Fibroblast of mammary gland (primary cell): ENCODE measurements at regions not wholly inside any gene's neighbourhood (a gene's known extent, or its start where the extent isn't known, plus 50 kb on each side); places are given as distances from the start of the nearest gene placed in this dataset.
"Not testable (repeated sequence)": the region's sequence is repeated elsewhere in the genome, so short reads cannot be mapped to it uniquely, and the experiment has no call there.

ENCODE experiments used
- DNase-seq: peaks from one replicate; pipeline ENCODE4 v3.0.0-alpha.2; 2010; ENCODE audit warnings: low read depth
- H3K4me3 ChIP-seq: 2 replicates; pipeline ENCODE4 v1.5.1; 2011; ENCODE audit warnings: low read depth, mild to moderate bottlenecking, low read length, moderate library complexity; ENCODE audit not compliant: control insufficient read depth
- CTCF ChIP-seq: conservative IDR thresholded peaks from 2 replicates; pipeline ENCODE4 v1.5.1; 2011; ENCODE audit warnings: low read depth, low read length, inconsistent platforms; ENCODE audit not compliant: control insufficient read depth, insufficient read depth

- no peak for TF ChIP-seq CTCF
- no peak overlapping the region for H3K4me3 ChIP-seq
- no peak for DNase-seq
Observed at GRCh38 chr1:104309673-104310072, 560.0 kb downstream of the AMY1C start.

GRCh38 chr1:104315823-104316222 lies 566.1 kb downstream of the AMY1C start:
- no peak overlapping the region for H3K4me3 ChIP-seq
- DNase-seq: no peak
- TF ChIP-seq CTCF: no peak

- DNase-seq: no peak
- no peak for TF ChIP-seq CTCF
Observed at GRCh38 chr1:104322131-104322530, 572.4 kb downstream of the AMY1C start.

GRCh38 chr1:104329278-104329677 lies 579.6 kb downstream of the AMY1C start:
- no peak for TF ChIP-seq CTCF
- H3K4me3 ChIP-seq: no peak overlapping the region
- no peak for DNase-seq

More at GRCh38 chr1:104322131-104322530, 572.4 kb downstream of the AMY1C start:
- H3K4me3 ChIP-seq: no peak overlapping the region

GRCh38 chr1:104331763-104332162 lies 582.1 kb downstream of the AMY1C start:
- DNase-seq: no peak
- no peak for TF ChIP-seq CTCF
- no peak overlapping the region for H3K4me3 ChIP-seq

GRCh38 chr1:104337927-104338326 lies 588.2 kb downstream of the AMY1C start:
- not testable (repeated sequence) for DNase-seq, H3K4me3 ChIP-seq

GRCh38 chr1:104341944-104342343 lies 592.2 kb downstream of the AMY1C start:
- no peak for TF ChIP-seq CTCF
- H3K4me3 ChIP-seq: no peak overlapping the region
- DNase-seq: no peak
